Ishikawa (cell line): ENCODE measurements at regions not wholly inside any gene's neighbourhood (a gene's known extent, or its start where the extent isn't known, plus 50 kb on each side); places are given as distances from the start of the nearest gene placed in this dataset.

Experiments
- MAX ChIP-seq: IDR thresholded peaks from 2 replicates; pipeline ENCODE4 v1.6.1; 2012
- REST ChIP-seq: IDR thresholded peaks from 2 replicates; pipeline ENCODE4 v1.6.1; 2012; ENCODE audit warnings: low read depth, mild to moderate bottlenecking

GRCh38 chr12:67112586-67112985 lies 156.6 kb upstream of the CAND1 start:
- no peak for TF ChIP-seq MAX
- TF ChIP-seq REST = no peak
